Stimulated activated effector memory CD8-positive, alpha-beta T cell treated with anti-CD3 and anti-CD28 coated beads, Interleukin-12 subunit alpha, Interleukin-12 subunit beta, amount 100 ng/mL, for 72 hours (primary cell): ENCODE measurements at regions not wholly inside any gene's neighbourhood (a gene's known extent, or its start where the extent isn't known, plus 50 kb on each side); places are given as distances from the start of the nearest gene placed in this dataset.
A peak's percentile ranks its signal among the peaks of the same experiment; 100 is the strongest.
"Not testable (repeated sequence)": the region's sequence is repeated elsewhere in the genome, so short reads cannot be mapped to it uniquely, and the experiment has no call there.

Experiments
- ATAC-seq: fragments of 150-1000 bp; cut with Tn5 transposase; 2 replicates; pipeline ENCODE4 v1.10.0; 2021
- DNase-seq, 2 donors: peaks; one replicate each; pipeline ENCODE4 v3.0.0; 2021 to 2022; ENCODE audit warnings: low spot score in 2 of 2
- H3K27ac Mint-ChIP-seq: one replicate; pipeline ENCODE4 v1.8.0; 2022; ENCODE audit warnings: mild to moderate bottlenecking, mixed read lengths
- H3K36me3 Mint-ChIP-seq: one replicate; pipeline ENCODE4 v1.8.0; 2022; ENCODE audit warnings: mild to moderate bottlenecking, mixed read lengths
- H3K4me1 Mint-ChIP-seq: one replicate; pipeline ENCODE4 v1.8.0; 2022; ENCODE audit warnings: mixed read lengths
- H3K4me3 Mint-ChIP-seq: one replicate; pipeline ENCODE4 v1.8.0; 2022; ENCODE audit warnings: mild to moderate bottlenecking, mixed read lengths
- H3K9me3 Mint-ChIP-seq: one replicate; pipeline ENCODE4 v1.8.0; 2022; ENCODE audit warnings: mixed read lengths

DNA sequence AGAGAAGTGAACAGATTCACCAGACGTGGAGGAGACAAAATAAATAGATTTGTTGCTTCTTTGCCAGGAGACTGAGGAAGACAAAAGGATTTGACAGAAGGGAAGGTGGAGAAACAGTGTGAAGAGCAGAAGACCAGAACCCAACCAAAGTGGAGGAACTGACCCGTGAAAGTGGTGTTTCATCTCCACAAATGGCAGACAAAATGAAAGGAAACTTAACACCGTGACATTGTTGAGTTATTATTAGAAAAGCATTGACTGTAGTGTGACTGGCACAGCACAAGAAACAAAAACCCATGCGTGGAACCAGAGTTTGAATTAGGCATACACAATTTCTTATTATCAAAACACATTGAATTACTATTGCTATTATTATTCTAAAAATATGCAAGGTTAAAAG is 518.1 kb downstream of the TMEM121 start:
- Mint-ChIP-seq H3K36me3 (no peaks in the 10 kb centered on the region), H3K9me3 (no peaks in the 10 kb centered on the region), H3K4me1 (peaks cover 2% of the 10 kb centered on the region), H3K27ac (no peak overlapping the region), H3K4me3 (no peak overlapping the region)
- DNase-seq = no peak
- ATAC-seq = no peak

DNA sequence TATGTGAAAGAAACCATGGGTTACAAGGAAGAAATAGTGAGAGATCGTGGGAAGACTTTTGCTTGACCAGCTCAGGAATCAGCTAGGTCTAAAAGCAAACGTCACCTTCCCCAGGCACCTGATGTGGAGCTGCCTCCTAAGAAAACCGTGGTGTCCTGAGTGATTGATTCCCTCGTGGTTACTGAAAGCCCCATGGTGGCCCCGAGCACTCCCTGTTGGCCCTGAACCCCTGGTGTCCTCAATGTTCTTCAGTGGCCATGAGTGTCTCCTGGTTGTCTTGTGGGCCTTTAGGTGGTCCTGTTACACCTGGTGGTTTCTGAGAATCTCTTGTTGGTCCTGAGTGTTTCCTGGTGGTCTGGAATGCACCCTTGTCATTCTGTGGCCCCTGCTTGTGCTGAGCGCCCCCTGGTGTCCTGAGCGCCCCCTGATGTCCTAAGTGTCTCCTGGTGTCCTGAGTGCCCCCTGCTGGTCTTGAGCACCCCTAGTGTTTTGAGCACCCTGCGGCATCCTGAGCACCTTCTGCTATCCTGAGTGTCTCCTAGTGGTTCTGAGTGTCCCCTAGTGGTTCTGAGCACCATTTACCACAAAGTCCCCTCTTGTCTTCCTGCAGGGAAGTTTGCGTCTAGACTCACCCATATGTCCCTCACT is 518.7 kb downstream of the TMEM121 start:
- H3K4me1 Mint-ChIP-seq = no peaks in the 10 kb centered on the region
- H3K36me3 Mint-ChIP-seq = no peaks in the 10 kb centered on the region
- DNase-seq (peak; percentile 73 to 93), ATAC-seq (peak; percentile 99)
- no peak overlapping the region for H3K4me3 Mint-ChIP-seq
- H3K9me3 Mint-ChIP-seq = no peaks in the 10 kb centered on the region
- no peak overlapping the region for H3K27ac Mint-ChIP-seq

DNA sequence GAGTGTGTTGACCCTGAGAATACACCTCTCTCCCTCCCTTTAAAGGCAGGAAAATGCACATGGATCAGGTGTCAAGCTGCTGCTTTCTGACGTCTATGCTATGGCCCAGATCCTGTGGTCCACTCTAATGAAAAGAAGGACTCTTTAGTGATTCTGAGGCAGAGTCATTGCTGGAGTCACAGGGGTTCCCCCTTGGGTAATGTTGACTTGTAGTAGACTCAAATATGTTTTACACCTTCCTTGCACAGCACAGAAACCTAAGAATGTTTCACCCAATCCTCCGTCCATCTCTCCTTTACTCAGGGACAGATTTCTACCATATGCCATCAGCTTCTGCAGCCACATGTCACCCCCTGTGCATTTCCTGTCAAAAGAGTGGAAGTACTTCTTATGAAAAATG is 525.4 kb downstream of the TMEM121 start:
- Mint-ChIP-seq H3K9me3 (no peaks in the 10 kb centered on the region), H3K27ac (no peak overlapping the region), H3K4me1 (peaks cover 5% of the 10 kb centered on the region), H3K36me3 (no peaks in the 10 kb centered on the region), H3K4me3 (no peak overlapping the region)
- DNase-seq (no peak), ATAC-seq (peak; percentile 94)

DNA sequence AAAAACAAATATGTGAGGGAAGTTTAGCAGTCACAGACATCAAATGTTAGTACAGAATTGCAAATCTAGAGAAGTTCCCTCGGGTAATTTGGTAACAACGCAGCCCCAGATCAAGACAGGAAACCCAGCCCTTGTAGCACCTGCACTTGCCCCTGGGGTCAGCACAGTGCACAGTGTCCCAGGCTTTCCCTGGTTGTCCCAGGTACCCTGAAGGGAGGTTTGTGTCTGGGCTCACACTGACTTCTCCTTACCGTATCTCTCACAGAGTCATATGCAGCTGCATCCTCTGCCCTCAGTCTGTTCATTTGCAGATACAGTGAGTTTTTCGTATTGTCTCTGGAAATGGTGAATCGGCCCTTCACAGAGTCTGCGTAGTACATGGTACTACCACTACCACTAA is 528.9 kb downstream of the TMEM121 start:
- ATAC-seq (no peak), DNase-seq (no peak)
- H3K4me3 Mint-ChIP-seq = no peak overlapping the region
- no peaks in the 10 kb centered on the region for H3K36me3 Mint-ChIP-seq
- H3K9me3 Mint-ChIP-seq = no peaks in the 10 kb centered on the region
- peaks cover 13% of the 10 kb centered on the region for H3K4me1 Mint-ChIP-seq
- H3K27ac Mint-ChIP-seq = no peak overlapping the region

DNA sequence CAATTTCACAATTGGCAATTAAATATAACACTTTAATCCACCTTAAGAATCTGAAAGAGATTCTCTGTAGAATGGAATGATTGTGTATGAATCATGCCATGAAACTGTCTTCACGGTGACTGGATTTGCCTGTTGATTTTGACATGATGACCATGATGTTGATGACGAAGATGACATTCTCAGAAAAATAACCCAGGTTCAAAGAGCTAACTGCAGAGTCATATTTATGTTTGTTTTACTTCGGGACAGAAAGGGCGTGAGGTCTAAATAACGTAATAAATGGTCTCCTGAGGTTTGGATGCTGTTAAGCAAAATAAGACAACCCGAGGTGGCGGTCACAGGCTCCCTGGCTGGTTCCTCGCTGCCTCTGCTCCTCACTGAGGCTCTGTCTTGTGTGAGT is 532.0 kb downstream of the TMEM121 start:
- ATAC-seq = peak; percentile 88
- Mint-ChIP-seq H3K27ac (no peak overlapping the region), H3K9me3 (no peaks in the 10 kb centered on the region), H3K4me1 (peaks cover 19% of the 10 kb centered on the region), H3K4me3 (no peak overlapping the region), H3K36me3 (no peaks in the 10 kb centered on the region)
- DNase-seq = no peak

DNA sequence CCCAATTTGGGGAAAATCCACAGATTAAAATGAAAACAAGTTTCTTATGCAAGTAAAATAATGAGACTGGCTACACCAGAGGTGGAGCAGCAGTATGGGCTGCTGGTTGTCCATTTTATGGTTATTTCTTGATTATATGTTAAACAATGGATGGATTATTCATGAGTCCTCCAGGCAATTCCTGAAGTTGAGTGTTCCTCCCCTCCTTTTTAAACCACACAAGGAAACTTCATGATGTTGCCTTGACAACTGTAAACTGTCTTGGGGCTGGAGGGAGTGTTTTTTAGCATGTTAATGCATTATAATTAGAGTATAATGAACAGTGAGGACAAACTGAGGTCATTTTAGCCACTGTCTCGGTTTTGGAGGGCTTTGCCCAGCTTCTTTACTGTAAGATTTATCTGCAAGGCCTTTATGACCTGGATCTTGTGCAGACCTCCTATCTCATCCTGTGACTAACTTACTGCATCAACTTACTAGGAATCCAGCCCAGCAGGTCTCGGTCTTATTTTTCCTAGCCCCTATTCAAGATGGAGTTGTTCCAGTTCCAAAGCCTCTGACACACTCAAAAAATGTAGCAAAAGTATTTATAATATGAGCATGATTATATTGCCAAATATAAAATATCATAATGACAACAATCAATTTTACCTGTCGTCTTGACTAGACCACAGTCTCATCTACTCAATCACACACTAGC is 534.0 kb downstream of the TMEM121 start:
- H3K4me1 Mint-ChIP-seq = peaks cover 19% of the 10 kb centered on the region
- H3K9me3 Mint-ChIP-seq = no peaks in the 10 kb centered on the region
- H3K27ac Mint-ChIP-seq = no peak overlapping the region
- DNase-seq = no peak
- ATAC-seq = no peak
- no peaks in the 10 kb centered on the region for H3K36me3 Mint-ChIP-seq
- no peak overlapping the region for H3K4me3 Mint-ChIP-seq

DNA sequence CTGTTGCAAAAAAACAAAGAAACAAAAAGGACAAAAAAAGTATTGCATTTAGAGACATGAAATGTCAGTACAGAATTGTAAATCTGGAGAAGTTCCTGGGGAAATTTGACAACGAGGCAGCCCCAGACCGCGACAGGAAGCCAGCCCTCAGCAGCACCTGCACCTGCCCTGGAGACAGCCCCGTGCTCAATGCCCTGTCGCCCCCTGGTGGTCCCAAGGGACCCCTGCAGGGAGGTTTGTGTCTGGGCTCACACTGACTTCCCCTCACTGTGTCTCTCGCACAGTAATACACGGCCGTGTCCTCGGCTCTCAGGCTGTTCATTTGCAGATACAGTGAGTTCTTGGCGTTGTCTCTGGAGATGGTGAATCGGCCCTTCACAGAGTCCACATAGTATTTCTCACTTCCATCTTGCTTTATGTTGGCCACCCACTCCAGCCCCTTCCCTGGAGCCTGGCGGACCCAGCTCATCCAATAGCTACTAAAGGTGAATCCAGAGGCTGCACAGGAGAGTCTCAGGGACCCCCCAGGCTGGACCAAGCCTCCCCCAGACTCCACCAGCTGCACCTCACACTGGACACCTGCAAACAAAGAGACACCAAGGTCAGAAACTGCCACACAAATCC is 535.6 kb downstream of the TMEM121 start:
- peak; percentile 40 to 75 for DNase-seq
- H3K4me1 Mint-ChIP-seq = peaks cover 19% of the 10 kb centered on the region
- peak; percentile 75 for ATAC-seq
- not testable (repeated sequence) for H3K9me3 Mint-ChIP-seq, H3K36me3 Mint-ChIP-seq, H3K4me3 Mint-ChIP-seq, H3K27ac Mint-ChIP-seq

DNA sequence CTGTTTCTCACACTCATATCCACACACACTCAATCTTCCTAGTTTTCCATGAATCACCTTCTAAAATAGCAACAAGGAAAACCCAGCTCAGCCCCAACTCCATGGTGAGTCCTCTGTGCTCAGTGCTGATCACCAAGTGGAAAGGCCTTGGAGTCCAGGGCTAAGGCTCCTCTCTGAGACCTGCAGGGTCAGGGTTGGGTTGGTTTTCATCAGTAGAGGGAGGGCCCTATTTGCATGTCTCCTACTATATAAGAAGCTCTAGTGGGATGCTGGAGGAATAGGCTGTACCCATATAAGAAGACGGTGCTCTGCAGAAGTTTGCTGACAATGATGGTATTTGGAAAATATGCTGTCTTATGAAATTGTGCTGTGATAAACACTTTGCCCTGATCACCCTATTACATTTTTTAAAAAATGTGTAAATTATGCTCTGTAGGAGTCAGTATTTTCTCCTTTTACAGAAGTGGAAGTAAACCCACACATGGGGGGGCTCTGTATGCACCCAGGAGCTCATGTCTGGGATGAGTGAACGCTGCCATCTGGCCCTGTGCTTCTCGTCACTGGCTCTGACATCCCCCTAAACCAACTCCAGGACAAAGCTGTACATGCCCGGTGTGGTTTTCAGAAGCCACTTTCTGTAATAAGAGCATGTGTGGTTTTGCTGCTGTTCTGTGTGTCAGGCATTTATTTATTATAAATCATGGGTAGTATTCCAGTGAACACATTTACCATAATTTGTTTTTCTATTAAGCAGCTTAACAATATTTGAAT is 536.3 kb downstream of the TMEM121 start:
- no peaks in the 10 kb centered on the region for H3K9me3 Mint-ChIP-seq
- no peak for DNase-seq
- no peak overlapping the region for H3K4me3 Mint-ChIP-seq
- no peaks in the 10 kb centered on the region for H3K36me3 Mint-ChIP-seq
- H3K4me1 Mint-ChIP-seq = peaks cover 16% of the 10 kb centered on the region
- H3K27ac Mint-ChIP-seq = no peak overlapping the region
- no peak for ATAC-seq

DNA sequence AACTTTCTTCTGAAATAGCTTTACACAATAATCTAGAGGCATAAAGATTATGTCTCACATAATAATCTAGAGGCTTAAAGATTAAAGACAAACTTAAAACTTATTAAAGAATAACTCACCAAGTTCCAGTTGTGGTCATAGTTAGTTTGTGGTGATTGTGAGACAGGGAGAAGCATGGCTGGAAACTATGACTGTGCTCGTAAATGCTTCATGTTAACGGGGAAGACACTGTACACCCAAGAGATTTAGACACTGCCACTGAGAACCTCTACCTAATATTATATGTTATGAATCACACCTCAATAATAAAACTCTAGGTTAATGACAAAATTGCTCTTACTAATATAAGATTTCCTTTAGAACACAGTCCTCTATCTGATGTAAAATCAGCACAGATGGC is 541.6 kb downstream of the TMEM121 start:
- H3K4me1 Mint-ChIP-seq = peaks cover 12% of the 10 kb centered on the region

DNA sequence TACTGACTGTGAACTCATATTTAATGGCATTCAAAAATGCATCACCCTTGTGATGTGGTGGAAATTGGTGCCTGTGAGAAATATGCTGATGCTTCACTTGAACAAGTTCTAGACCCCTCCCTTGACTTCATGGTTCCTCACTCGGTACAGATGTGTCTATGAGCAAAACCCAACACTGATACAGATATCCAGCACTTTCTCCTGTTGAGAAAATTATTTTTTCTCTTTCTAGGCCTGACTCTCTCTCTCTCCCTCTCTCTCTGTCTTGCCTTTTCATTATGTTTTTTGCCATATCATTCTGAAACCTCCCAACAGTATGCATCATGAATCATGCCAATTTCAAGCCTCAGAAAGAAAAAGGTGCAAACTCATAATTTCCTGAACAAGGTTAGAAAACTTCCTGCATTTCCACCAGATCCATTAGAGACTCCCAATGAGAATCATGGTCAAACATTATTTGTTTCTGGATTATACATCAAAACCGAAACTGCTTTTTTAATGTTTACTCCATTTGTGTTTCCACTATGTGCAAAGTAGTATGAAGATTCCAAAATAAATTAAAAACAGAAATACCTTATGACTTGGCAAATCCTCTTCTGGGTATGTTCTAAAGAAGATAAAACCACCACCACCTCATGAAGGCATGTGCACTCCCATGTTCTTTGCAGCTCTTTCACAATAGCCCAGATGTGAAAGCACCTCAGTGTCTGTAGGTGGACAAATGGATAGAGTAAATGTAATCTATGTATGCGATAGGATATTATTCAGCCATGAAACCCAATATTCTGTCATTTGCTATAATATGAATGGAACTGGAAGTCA is 543.6 kb downstream of the TMEM121 start:
- peak overlapping the region; percentile 13 for H3K27ac Mint-ChIP-seq
- peaks cover 12% of the 10 kb centered on the region for H3K4me1 Mint-ChIP-seq
- no peaks in the 10 kb centered on the region for H3K36me3 Mint-ChIP-seq
- DNase-seq (no peak), ATAC-seq (peak; percentile 90)
- H3K4me3 Mint-ChIP-seq = no peak overlapping the region
- H3K9me3 Mint-ChIP-seq = no peaks in the 10 kb centered on the region

More for the DNA sequence above, 541.6 kb downstream of the TMEM121 start:
- DNase-seq (no peak), ATAC-seq (peak; percentile 53)
- Mint-ChIP-seq H3K9me3 (no peaks in the 10 kb centered on the region), H3K4me3 (no peak overlapping the region), H3K27ac (no peak overlapping the region), H3K36me3 (no peaks in the 10 kb centered on the region)

DNA sequence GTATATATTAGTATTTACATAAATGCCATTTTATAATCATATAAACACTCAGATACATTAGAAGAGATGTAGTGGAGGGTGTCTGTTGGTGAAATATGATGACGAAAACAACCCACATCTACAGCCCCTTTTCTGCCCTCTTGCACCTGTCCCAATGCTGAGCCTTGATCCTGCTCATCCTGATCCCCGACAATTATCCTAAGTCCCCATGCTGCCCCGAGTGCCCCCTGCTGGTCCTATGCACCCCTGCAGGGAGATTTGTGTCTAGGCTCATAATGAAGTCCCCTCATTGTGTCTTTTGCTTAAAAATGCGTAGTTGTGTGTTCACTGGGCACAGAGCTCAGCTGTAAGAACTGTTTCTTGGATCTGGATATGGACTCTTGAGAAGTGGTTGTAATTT is 554.5 kb downstream of the TMEM121 start:
- Mint-ChIP-seq H3K27ac (no peak overlapping the region), H3K4me3 (no peak overlapping the region), H3K4me1 (no peaks in the 10 kb centered on the region), H3K36me3 (no peaks in the 10 kb centered on the region), H3K9me3 (no peaks in the 10 kb centered on the region)
- ATAC-seq = no peak
- DNase-seq = no peak

DNA sequence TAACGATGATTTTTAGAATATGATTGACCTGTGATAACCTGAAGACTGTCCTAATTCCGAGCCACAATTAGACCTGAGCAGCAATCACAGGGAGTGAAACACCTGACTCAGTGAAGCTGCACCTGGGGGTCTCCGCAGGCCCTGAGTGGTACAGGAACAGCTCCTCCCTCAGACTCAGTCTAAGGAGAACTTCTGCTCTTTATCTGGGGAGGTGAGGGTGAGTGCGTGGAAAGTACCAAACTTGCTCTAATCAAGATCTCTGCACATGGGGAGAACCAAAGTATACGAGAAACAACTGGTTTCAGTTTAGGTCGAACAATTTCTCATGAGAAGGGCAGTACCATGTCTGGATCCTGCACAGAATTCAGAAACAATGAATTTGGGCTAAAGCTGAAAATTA is 555.3 kb downstream of the TMEM121 start:
- H3K27ac Mint-ChIP-seq, H3K36me3 Mint-ChIP-seq, H3K9me3 Mint-ChIP-seq, ATAC-seq, H3K4me1 Mint-ChIP-seq, DNase-seq, H3K4me3 Mint-ChIP-seq: not testable (repeated sequence)

DNA sequence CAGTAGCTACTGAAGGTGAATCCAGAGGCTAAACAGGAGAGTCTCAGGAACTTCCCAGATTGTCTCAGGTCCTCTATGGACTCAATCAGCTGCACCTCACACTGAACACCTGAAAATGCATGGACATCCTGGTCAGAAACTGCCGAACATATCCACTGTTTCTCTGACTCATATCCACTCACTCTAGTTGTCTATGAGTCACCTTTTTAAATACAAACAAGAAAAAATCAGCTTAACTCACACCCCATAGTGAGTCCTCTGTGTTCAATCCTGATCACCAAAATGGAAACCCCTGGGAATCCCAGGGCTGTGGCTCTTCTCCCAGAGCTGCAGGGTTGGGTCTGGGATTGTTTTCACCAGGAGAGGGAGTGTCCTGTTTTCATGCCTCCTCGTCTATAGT is 556.7 kb downstream of the TMEM121 start:
- H3K27ac Mint-ChIP-seq = no peak overlapping the region
- H3K4me3 Mint-ChIP-seq = no peak overlapping the region
- ATAC-seq (peak; percentile 43), DNase-seq (no peak)
- H3K36me3 Mint-ChIP-seq = no peaks in the 10 kb centered on the region
- no peaks in the 10 kb centered on the region for H3K4me1 Mint-ChIP-seq
- no peaks in the 10 kb centered on the region for H3K9me3 Mint-ChIP-seq

DNA sequence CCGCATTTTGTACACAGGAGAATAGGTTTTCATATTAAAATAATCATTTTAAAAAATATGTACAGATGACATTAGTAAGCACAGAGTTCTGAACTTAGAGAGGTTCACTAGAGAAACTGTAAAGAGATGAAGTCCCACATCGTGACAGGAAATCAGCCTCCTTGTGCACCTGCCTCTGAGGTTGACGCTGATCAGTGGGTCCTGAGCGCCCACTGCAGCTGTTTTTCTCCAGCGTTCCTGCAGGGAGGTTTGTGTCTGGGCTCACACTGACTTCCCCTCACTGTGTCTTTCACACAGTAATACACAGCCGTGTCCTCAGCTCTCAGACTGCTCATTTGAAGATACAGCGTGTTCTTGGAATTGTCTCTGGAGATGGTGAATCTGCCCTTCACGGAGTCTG is 561.5 kb downstream of the TMEM121 start:
- no peak for ATAC-seq
- H3K27ac Mint-ChIP-seq = no peak overlapping the region
- no peaks in the 10 kb centered on the region for H3K4me1 Mint-ChIP-seq
- no peaks in the 10 kb centered on the region for H3K36me3 Mint-ChIP-seq
- DNase-seq = no peak
- no peak overlapping the region for H3K4me3 Mint-ChIP-seq
- no peaks in the 10 kb centered on the region for H3K9me3 Mint-ChIP-seq

DNA sequence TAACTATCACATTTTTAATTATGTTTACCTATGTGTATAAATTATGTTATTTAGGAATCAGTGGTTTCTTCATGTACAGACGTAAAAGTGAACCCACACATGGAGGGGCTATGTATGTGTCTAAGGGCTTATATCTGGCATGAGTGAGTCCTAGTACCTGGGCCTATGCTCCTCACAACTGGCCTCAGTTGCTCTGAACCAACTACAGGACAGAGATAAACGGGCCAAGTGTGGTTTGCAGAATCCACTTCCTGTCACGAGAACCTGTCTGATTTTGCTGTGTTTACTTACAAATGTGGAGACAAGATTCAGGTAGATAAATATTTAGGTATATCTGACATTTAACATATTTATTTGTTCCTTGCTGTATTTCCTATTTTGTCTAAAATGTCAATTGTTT is 562.5 kb downstream of the TMEM121 start:
- H3K36me3 Mint-ChIP-seq, DNase-seq, H3K9me3 Mint-ChIP-seq, H3K4me3 Mint-ChIP-seq, H3K27ac Mint-ChIP-seq, ATAC-seq, H3K4me1 Mint-ChIP-seq: not testable (repeated sequence)
